HEK293 (cell line): ENCODE measurements at regions not wholly inside any gene's neighbourhood (a gene's known extent, or its start where the extent isn't known, plus 50 kb on each side); places are given as distances from the start of the nearest gene placed in this dataset.

Source experiments
- ZNF140 ChIP-seq: fragments of 450-650 bp; formaldehyde crosslinking; IDR thresholded peaks from 2 replicates; pipeline ENCODE4 v1.5.1; 2016; ENCODE audit warnings: missing biosample characterization, missing genetic modification characterization
- TF ChIP-seq, protein P1 (sequence below): fragments of 450-650 bp; formaldehyde crosslinking; IDR thresholded peaks from 2 replicates; pipeline ENCODE4 v1.5.1; 2016; ENCODE audit warnings: missing biosample characterization, missing genetic modification characterization, borderline replicate concordance

DNA sequence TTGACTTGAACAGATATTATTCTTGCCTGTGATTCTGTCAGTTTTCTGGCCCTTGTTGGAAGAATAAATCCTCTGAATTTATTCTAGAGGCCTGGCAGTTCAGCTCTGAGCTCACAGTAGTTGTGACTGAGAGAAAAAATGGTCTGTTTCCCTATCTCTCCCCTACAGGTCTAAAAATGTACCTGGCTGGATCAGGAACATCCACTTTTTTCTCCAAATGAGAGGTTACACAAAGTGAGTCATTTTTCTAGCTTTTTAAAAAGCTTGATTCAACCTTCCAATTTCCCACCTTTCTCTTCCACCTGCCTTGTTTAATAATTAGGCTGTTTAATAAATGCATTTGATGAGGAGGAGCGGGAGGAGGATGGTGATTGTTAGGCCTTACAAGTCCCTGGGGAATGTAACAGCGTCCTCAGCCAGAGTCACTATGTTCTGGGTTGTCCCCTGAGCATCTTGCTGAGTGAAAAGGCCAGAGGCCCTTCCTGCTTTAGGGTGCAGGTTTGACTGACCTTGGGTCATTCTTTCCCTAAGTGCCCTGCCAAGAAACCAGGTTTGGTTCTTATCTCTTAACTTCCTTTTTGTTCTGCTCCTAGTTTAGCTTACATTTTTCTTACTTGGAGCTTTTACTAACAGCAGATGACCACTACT is 91.7 kb upstream of the FUT8 start:
- TF ChIP-seq ZNF140, result no peak
- TF ChIP-seq, protein P1, sequence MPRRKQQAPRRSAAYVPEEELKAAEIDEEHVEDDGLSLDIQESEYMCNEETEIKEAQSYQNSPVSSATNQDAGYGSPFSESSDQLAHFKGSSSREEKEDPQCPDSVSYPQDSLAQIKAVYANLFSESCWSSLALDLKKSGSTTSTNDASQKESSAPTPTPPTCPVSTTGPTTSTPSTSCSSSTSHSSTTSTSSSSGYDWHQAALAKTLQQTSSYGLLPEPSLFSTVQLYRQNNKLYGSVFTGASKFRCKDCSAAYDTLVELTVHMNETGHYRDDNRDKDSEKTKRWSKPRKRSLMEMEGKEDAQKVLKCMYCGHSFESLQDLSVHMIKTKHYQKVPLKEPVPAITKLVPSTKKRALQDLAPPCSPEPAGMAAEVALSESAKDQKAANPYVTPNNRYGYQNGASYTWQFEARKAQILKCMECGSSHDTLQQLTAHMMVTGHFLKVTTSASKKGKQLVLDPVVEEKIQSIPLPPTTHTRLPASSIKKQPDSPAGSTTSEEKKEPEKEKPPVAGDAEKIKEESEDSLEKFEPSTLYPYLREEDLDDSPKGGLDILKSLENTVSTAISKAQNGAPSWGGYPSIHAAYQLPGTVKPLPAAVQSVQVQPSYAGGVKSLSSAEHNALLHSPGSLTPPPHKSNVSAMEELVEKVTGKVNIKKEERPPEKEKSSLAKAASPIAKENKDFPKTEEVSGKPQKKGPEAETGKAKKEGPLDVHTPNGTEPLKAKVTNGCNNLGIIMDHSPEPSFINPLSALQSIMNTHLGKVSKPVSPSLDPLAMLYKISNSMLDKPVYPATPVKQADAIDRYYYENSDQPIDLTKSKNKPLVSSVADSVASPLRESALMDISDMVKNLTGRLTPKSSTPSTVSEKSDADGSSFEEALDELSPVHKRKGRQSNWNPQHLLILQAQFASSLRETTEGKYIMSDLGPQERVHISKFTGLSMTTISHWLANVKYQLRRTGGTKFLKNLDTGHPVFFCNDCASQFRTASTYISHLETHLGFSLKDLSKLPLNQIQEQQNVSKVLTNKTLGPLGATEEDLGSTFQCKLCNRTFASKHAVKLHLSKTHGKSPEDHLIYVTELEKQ, result no peak
